H1 (cell line): ENCODE measurements at regions not wholly inside any gene's neighbourhood (a gene's known extent, or its start where the extent isn't known, plus 50 kb on each side); places are given as distances from the start of the nearest gene placed in this dataset.

ENCODE experiments used
- CTCF ChIP-seq, 3 experiments: IDR thresholded peaks; 1 replicate in 2 of 3; 2 replicates in 1 of 3; pipeline versions ENCODE4 v1.5.1 to v1.6.1; 2011; ENCODE audit warnings: low read length in 3 of 3, mild to moderate bottlenecking in 3 of 3, inconsistent platforms in 2 of 3, low read depth in 1 of 3, moderate library complexity in 1 of 3; ENCODE audit not compliant: insufficient read depth in 1 of 3; ENCODE audit errors: control extremely low read depth in 1 of 3
- POLR2AphosphoS5 ChIP-seq: IDR thresholded peaks from 2 replicates; pipeline ENCODE4 v1.6.1; 2011; ENCODE audit warnings: low read depth, low read length

GRCh38 chr20:20815711-20816455 is 103.4 kb upstream of the RALGAPA2 start (continued):
- TF ChIP-seq CTCF (IDR thresholded peaks at IDR 0.05; ENCODE audit: control extremely low read depth in 1 of 3, insufficient read depth in 1 of 3, low read depth in 1 of 3, low read length in 3 of 3) (no peak), POLR2AphosphoS5 (no peak)
